Activated CD8-positive, alpha-beta memory T cell treated with anti-CD3 and anti-CD28 coated beads for 48 hours (primary cell): ENCODE measurements at regions not wholly inside any gene's neighbourhood (a gene's known extent, or its start where the extent isn't known, plus 50 kb on each side); places are given as distances from the start of the nearest gene placed in this dataset.
"Not testable (repeated sequence)": the region's sequence is repeated elsewhere in the genome, so short reads cannot be mapped to it uniquely, and the experiment has no call there.

Source experiments
- DNase-seq, 3 experiments: peaks; one replicate each; pipeline ENCODE4 v3.0.0-alpha.2; 2020; ENCODE audit warnings: low read depth in 2 of 3, low spot score in 2 of 3

GRCh38 chr22:34422948-34423347 is 502.7 kb upstream of the LARGE1 start:
- not testable (repeated sequence) for DNase-seq

- DNase-seq = no peak
Measured at GRCh38 chr22:34427436-34427835, 507.2 kb upstream of the LARGE1 start.

GRCh38 chr22:34427841-34428240 is 507.6 kb upstream of the LARGE1 start:
- DNase-seq = no peak

GRCh38 chr22:34429314-34429713 is 509.0 kb upstream of the LARGE1 start:
- DNase-seq = no peak

- no peak for DNase-seq
Measured at GRCh38 chr22:34430386-34430785, 510.1 kb upstream of the LARGE1 start.

GRCh38 chr22:34434371-34434770 is 514.1 kb upstream of the LARGE1 start:
- no peak for DNase-seq

- no peak for DNase-seq
Measured at GRCh38 chr22:34437140-34437539, 516.9 kb upstream of the LARGE1 start.

GRCh38 chr22:34454598-34454997 is 534.3 kb upstream of the LARGE1 start:
- DNase-seq = no peak

GRCh38 chr22:34462795-34463194 is 542.5 kb upstream of the LARGE1 start:
- DNase-seq = no peak

GRCh38 chr22:34475886-34476285 is 555.6 kb upstream of the LARGE1 start:
- no peak for DNase-seq

GRCh38 chr22:34476762-34477161 is 556.5 kb upstream of the LARGE1 start:
- no peak for DNase-seq

- DNase-seq = no peak
Measured at GRCh38 chr22:34481090-34481489, 560.8 kb upstream of the LARGE1 start.

- DNase-seq = no peak
Measured at GRCh38 chr22:34486381-34486780, 566.1 kb upstream of the LARGE1 start.

GRCh38 chr22:34489861-34490260 is 569.6 kb upstream of the LARGE1 start:
- no peak for DNase-seq

GRCh38 chr22:34490886-34491285 is 570.6 kb upstream of the LARGE1 start:
- DNase-seq = no peak

GRCh38 chr22:34493486-34493885 is 572.5 kb upstream of the ISX start:
- DNase-seq = no peak

- no peak for DNase-seq
Measured at GRCh38 chr22:34501366-34501965, 564.5 kb upstream of the ISX start.

GRCh38 chr22:34502821-34503220 is 563.1 kb upstream of the ISX start:
- DNase-seq = no peak

GRCh38 chr22:34508797-34509196 is 557.2 kb upstream of the ISX start:
- DNase-seq = no peak

GRCh38 chr22:34526681-34527080 is 539.3 kb upstream of the ISX start:
- no peak for DNase-seq

GRCh38 chr22:34534101-34534500 is 531.9 kb upstream of the ISX start:
- no peak for DNase-seq

GRCh38 chr22:34567367-34567766 is 498.6 kb upstream of the ISX start:
- DNase-seq = no peak

GRCh38 chr22:34570408-34570807 is 495.6 kb upstream of the ISX start:
- DNase-seq = no peak

- DNase-seq = no peak
Measured at GRCh38 chr22:34579519-34579918, 486.4 kb upstream of the ISX start.
